PFSK-1 (cell line): ENCODE measurements at regions not wholly inside any gene's neighbourhood (a gene's known extent, or its start where the extent isn't known, plus 50 kb on each side); places are given as distances from the start of the nearest gene placed in this dataset.

Source experiments
- POLR2AphosphoS5 ChIP-seq: IDR thresholded peaks from 2 replicates; pipeline ENCODE4 v1.6.1; 2012; ENCODE audit warnings: low read depth, mild to moderate bottlenecking, control low read depth, low read length, moderate library complexity
- SIN3A ChIP-seq: IDR thresholded peaks from 2 replicates; pipeline ENCODE4 v1.6.1; 2012; ENCODE audit warnings: mild to moderate bottlenecking, low read length, moderate library complexity, borderline replicate concordance; ENCODE audit not compliant: insufficient read depth
- TAF1 ChIP-seq: IDR thresholded peaks from 2 replicates; pipeline ENCODE4 v1.6.1; 2012; ENCODE audit warnings: low read length, control low read depth, borderline replicate concordance; ENCODE audit not compliant: insufficient read depth
- TF ChIP-seq, protein P1 (sequence below), 2 experiments: IDR thresholded peaks; 2 replicates each; pipeline versions ENCODE4 v1.6.1 to v1.8.0; 2011 to 2012; ENCODE audit warnings: low read depth in 2 of 2, low read length in 2 of 2, control low read depth in 1 of 2, inconsistent platforms in 1 of 2, mild to moderate bottlenecking in 1 of 2, moderate library complexity in 1 of 2; ENCODE audit not compliant: insufficient read depth in 1 of 2

DNA sequence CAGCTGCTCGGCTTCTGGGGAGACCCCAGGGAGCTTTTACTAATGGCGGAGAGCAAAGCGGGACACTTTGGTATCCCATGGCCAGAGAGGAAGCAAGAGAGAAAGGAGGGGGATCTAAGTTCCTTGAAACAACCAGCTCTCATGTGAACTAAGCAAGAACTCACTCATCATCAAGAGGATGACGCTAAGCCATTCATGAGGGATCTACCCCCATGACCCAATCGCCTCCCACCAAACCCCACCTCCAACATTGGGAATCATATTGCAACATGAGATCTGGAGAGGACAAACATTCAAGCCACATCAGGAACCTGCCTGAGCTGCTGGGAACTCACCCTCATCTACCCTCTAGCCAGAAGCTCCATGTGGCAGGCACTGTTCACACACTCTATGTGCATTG, 372.1 kb upstream of the RUNX1 start:
- TF ChIP-seq TAF1 = no peak
- TF ChIP-seq POLR2AphosphoS5 = no peak
- TF ChIP-seq, protein P1, sequence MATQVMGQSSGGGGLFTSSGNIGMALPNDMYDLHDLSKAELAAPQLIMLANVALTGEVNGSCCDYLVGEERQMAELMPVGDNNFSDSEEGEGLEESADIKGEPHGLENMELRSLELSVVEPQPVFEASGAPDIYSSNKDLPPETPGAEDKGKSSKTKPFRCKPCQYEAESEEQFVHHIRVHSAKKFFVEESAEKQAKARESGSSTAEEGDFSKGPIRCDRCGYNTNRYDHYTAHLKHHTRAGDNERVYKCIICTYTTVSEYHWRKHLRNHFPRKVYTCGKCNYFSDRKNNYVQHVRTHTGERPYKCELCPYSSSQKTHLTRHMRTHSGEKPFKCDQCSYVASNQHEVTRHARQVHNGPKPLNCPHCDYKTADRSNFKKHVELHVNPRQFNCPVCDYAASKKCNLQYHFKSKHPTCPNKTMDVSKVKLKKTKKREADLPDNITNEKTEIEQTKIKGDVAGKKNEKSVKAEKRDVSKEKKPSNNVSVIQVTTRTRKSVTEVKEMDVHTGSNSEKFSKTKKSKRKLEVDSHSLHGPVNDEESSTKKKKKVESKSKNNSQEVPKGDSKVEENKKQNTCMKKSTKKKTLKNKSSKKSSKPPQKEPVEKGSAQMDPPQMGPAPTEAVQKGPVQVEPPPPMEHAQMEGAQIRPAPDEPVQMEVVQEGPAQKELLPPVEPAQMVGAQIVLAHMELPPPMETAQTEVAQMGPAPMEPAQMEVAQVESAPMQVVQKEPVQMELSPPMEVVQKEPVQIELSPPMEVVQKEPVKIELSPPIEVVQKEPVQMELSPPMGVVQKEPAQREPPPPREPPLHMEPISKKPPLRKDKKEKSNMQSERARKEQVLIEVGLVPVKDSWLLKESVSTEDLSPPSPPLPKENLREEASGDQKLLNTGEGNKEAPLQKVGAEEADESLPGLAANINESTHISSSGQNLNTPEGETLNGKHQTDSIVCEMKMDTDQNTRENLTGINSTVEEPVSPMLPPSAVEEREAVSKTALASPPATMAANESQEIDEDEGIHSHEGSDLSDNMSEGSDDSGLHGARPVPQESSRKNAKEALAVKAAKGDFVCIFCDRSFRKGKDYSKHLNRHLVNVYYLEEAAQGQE (IDR thresholded peaks at IDR 0.05; ENCODE audit: insufficient read depth in 1 of 2, low read depth in 2 of 2, low read length in 2 of 2) = no peak
- no peak for TF ChIP-seq SIN3A
